B cell (primary cell): ENCODE measurements at regions not wholly inside any gene's neighbourhood (a gene's known extent, or its start where the extent isn't known, plus 50 kb on each side); places are given as distances from the start of the nearest gene placed in this dataset.

ENCODE experiments used
- ATAC-seq: fragments of 200-7000 bp; cut with Tn5 transposase; one replicate; pipeline ENCODE4 v1.10.0; 2021; ENCODE audit warnings: low read depth, mild to moderate bottlenecking, moderate number of reproducible peaks, moderate library complexity
- CTCF ChIA-PET: fragments of 350-600 bp; sonication (Branson Sonifier 250); formaldehyde crosslinking; loops from one replicate; lab custom pipeline; 2021; ENCODE audit warnings: antibody characterized with exemption, inconsistent platforms; lab: Charles Lee
- POLR2A ChIA-PET: fragments of 350-600 bp; sonication (Branson Sonifier 250); formaldehyde crosslinking; loops from one replicate; lab custom pipeline; 2021; ENCODE audit warnings: antibody characterized with exemption; lab: Charles Lee
- DNase-seq: peaks from one replicate; pipeline ENCODE4 v3.0.0; 2013
- H2AFZ ChIP-seq: 2 replicates; pipeline ENCODE4 v1.6.1; 2012; ENCODE audit warnings: mild to moderate bottlenecking, low read depth, low read length; ENCODE audit not compliant: insufficient read depth, poor library complexity, severe bottlenecking
- H3K27ac ChIP-seq, 2 donors: 1 replicate in 1 of 2; 2 replicates in 1 of 2; pipeline ENCODE4 v1.5.1; 2012 to 2013; ENCODE audit warnings: low read length in 2 of 2, mild to moderate bottlenecking in 2 of 2, moderate library complexity in 1 of 2
- H3K27me3 ChIP-seq, 4 experiments: fragments of 200-600 bp in 1 of 4; sonication (generic) in 1 of 4; replicated peaks in 1 of 4; 1 replicate in 2 of 4; 2 replicates in 2 of 4; pipeline versions ENCODE4 v1.6.1 to v1.7.0; 2013 to 2016; ENCODE audit warnings: low read length in 3 of 4, mild to moderate bottlenecking in 2 of 4, mixed read lengths in 1 of 4, moderate library complexity in 1 of 4; ENCODE audit not compliant: insufficient read depth in 4 of 4, control insufficient read depth in 3 of 4; ENCODE audit errors: control extremely low read depth in 1 of 4
- H3K36me3 ChIP-seq, 2 experiments: replicated peaks in 1 of 2; 1 replicate in 1 of 2; 2 replicates in 1 of 2; pipeline versions ENCODE4 v1.6.1 to v1.7.1; 2013; ENCODE audit warnings: low read length in 1 of 2; ENCODE audit not compliant: insufficient read depth in 2 of 2, control insufficient read depth in 1 of 2; ENCODE audit errors: control extremely low read depth in 1 of 2, extremely low read depth in 1 of 2
- H3K4me1 ChIP-seq, 2 donors: fragments of 200-600 bp in 1 of 2; sonication (generic) in 1 of 2; 1 replicate in 1 of 2; 2 replicates in 1 of 2; pipeline versions ENCODE4 v1.5.1 to v1.6.1; 2013 to 2017; ENCODE audit warnings: low read length in 2 of 2; ENCODE audit not compliant: control insufficient read depth in 2 of 2, insufficient read depth in 2 of 2
- H3K4me2 ChIP-seq: replicated peaks from 2 replicates; pipeline ENCODE3; 2012; ENCODE audit warnings: mild to moderate bottlenecking, low read depth, low read length; ENCODE audit not compliant: poor library complexity, severe bottlenecking
- H3K4me3 ChIP-seq, 5 experiments: fragments of 200-600 bp in 1 of 5; sonication (generic) in 1 of 5; 1 replicate in 3 of 5; 2 replicates in 2 of 5; pipeline versions ENCODE4 v1.5.1 to v1.7.0; 2011 to 2016; ENCODE audit warnings: low read length in 4 of 5, mild to moderate bottlenecking in 4 of 5, low read depth in 2 of 5, control low read depth in 1 of 5, moderate library complexity in 1 of 5; ENCODE audit not compliant: insufficient read depth in 1 of 5; ENCODE audit errors: control extremely low read depth in 1 of 5, extremely low read depth in 1 of 5
- H3K79me2 ChIP-seq: fragments of 200-600 bp; sonication (generic); one replicate; pipeline ENCODE4 v1.6.0; 2016; ENCODE audit warnings: low read length; ENCODE audit not compliant: control insufficient read depth, insufficient read depth
- H3K9ac ChIP-seq: fragments of 200-600 bp; sonication (generic); 2 replicates; pipeline ENCODE4 v1.6.1; 2017; ENCODE audit warnings: mild to moderate bottlenecking, low read length, moderate library complexity
- H3K9me3 ChIP-seq, 3 donors: one replicate each; pipeline versions ENCODE4 v1.6.1 to v1.7.1; 2013; ENCODE audit warnings: low read length in 2 of 3; ENCODE audit not compliant: control insufficient read depth in 2 of 3, insufficient read depth in 1 of 3; ENCODE audit errors: control extremely low read depth in 1 of 3
- H4K20me1 ChIP-seq: 2 replicates; pipeline ENCODE4 v1.6.0; 2012; ENCODE audit warnings: mild to moderate bottlenecking, low read length; ENCODE audit not compliant: insufficient read depth, control insufficient read depth, poor library complexity, severe bottlenecking
- H3K27ac Mint-ChIP-seq: one replicate; pipeline ENCODE4 v1.8.0; 2021; ENCODE audit warnings: mixed read lengths
- H3K27me3 Mint-ChIP-seq: one replicate; pipeline ENCODE4 v1.8.0; 2021; ENCODE audit warnings: mixed read lengths
- H3K4me1 Mint-ChIP-seq: one replicate; pipeline ENCODE4 v1.8.0; 2021; ENCODE audit warnings: mixed read lengths
- H3K4me3 Mint-ChIP-seq: one replicate; pipeline ENCODE4 v1.8.0; 2021; ENCODE audit warnings: mixed read lengths
- H3K9me3 Mint-ChIP-seq: one replicate; pipeline ENCODE4 v1.8.0; 2022; ENCODE audit warnings: mixed read lengths; ENCODE audit not compliant: insufficient read depth
- EZH2 ChIP-seq: IDR thresholded peaks from 2 replicates; pipeline ENCODE4 v1.6.1; 2012; ENCODE audit warnings: borderline replicate concordance, low read depth, mild to moderate bottlenecking, moderate library complexity, low read length; ENCODE audit not compliant: insufficient read depth, poor library complexity, severe bottlenecking
- WGBS: methylation state at CpG from one replicate; pipeline ENCODE4 v1.1.5; 2013; ENCODE audit warnings: missing lambda C conversion rate; ENCODE audit not compliant: insufficient coverage; 5-methylcytosine and 5-hydroxymethylcytosine counted together
- intact Hi-C: fragments of 100-400 bp; cut with micrococcal nuclease; formaldehyde crosslinking; loops from one replicate; pipeline ENCODE4 v1.10.0; 2022
- TF ChIP-seq, protein P1 (sequence below): fragments of 200-600 bp; IDR thresholded peaks from one replicate; pipeline ENCODE4 v1.8.0; 2022; ENCODE audit warnings: antibody characterized with exemption, mild to moderate bottlenecking

DNA sequence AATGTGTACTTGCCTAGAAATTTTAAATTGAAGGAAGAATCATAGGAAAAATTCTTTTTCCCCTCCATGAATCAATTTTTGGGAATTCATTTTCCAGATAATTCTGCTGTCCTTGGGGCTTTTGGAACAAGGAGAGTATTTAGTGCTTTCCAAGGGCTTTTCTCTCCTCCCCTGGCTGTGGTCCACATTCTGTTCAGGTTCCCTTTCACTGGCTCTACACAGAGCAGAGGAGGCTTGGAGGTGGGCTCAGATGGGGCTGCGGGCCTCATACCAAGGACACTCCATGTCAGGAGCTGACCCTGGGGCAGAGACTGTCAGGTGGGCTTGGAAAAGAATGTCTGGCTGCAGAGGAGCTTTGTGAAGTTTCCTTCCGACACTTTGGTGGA lies 128.1 kb downstream of the GADD45G start:
- H3K27ac Mint-ChIP-seq: no peak overlapping the region
- H3K9ac ChIP-seq: no peak overlapping the region

DNA sequence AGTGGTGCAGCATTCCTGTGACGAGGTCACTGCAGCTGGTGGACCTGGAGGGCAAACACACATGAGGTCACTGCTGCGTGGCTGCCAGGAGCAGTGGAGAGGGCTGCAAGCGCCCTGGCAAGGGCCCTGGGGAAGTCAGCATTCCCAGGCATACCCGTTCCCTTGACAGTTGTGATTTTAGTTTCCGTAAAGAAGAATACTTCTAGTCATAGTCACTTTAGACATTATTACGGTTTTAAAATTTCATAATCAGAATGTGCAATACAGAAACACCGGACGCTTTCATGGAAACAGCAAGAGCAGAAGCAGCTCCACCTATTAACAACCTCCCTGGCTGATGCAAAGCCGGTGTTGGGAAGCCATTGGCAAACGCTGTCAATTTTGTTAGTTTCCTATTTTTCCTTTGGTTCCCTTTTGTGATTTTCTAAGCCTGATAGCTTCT lies 129.8 kb downstream of the GADD45G start:
- Mint-ChIP-seq H3K4me3 (no peak overlapping the region), H3K4me1 (peaks cover 20% of the 10 kb centered on the region), H3K27me3 (no peaks in the 10 kb centered on the region), H3K9me3 (no peaks in the 10 kb centered on the region), H3K27ac (no peak overlapping the region)
- ATAC-seq: no peak
- Histone ChIP-seq H3K36me3 (no peaks in the 10 kb centered on the region), H3K79me2 (no peaks in the 10 kb centered on the region), H2AFZ (no peak overlapping the region), H3K4me2 (no peak overlapping the region), H3K9me3 (no peaks in the 10 kb centered on the region), H3K27ac (no peak overlapping the region), H3K4me1 (peaks cover 24% of the 10 kb centered on the region in 2 donors), H3K4me3 (no peak overlapping the region), H3K9ac (no peak overlapping the region), H3K27me3 (no peaks in the 10 kb centered on the region), H4K20me1 (no peaks in the 10 kb centered on the region)
- 90% methylated on average over 8 of the region's 10 CpGs for WGBS
- ChIA-PET POLR2A (interaction anchor here (0.7 kb wide), 1 partner anchor 350 kb away, joined by 3 read pairs; no protein-coding TSS in a partner anchor), CTCF (interaction anchor here (1.5 kb wide), 1 partner anchor 132 kb away, joined by 3 read pairs; no protein-coding TSS in a partner anchor)
- TF ChIP-seq EZH2: no peak
- TF ChIP-seq, protein P1, sequence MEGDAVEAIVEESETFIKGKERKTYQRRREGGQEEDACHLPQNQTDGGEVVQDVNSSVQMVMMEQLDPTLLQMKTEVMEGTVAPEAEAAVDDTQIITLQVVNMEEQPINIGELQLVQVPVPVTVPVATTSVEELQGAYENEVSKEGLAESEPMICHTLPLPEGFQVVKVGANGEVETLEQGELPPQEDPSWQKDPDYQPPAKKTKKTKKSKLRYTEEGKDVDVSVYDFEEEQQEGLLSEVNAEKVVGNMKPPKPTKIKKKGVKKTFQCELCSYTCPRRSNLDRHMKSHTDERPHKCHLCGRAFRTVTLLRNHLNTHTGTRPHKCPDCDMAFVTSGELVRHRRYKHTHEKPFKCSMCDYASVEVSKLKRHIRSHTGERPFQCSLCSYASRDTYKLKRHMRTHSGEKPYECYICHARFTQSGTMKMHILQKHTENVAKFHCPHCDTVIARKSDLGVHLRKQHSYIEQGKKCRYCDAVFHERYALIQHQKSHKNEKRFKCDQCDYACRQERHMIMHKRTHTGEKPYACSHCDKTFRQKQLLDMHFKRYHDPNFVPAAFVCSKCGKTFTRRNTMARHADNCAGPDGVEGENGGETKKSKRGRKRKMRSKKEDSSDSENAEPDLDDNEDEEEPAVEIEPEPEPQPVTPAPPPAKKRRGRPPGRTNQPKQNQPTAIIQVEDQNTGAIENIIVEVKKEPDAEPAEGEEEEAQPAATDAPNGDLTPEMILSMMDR: no peak
- DNase-seq: no peak
- intact Hi-C loops: no loop called here

More for the DNA sequence above, 128.1 kb downstream of the GADD45G start:
- peak overlapping the region; percentile 34 for H3K4me2 ChIP-seq
- H3K27ac ChIP-seq: no peak overlapping the region
- H3K79me2 ChIP-seq: no peaks in the 10 kb centered on the region
- POLR2A ChIA-PET: no interaction called here
- peaks cover 20 to 21% of the 10 kb centered on the region in 2 donors for H3K4me1 ChIP-seq
- peaks cover 10% of the 10 kb centered on the region for H3K4me1 Mint-ChIP-seq
- intact Hi-C loops: no loop called here
- WGBS: 100% methylated on average over 1 of the region's 2 CpGs
- H4K20me1 ChIP-seq: no peaks in the 10 kb centered on the region
- no peak overlapping the region for H3K4me3 ChIP-seq
- no peak for DNase-seq
- H3K27me3 Mint-ChIP-seq: no peaks in the 10 kb centered on the region
- ATAC-seq: no peak
- no peaks in the 10 kb centered on the region for H3K27me3 ChIP-seq
- no peaks in the 10 kb centered on the region for H3K36me3 ChIP-seq
- no peak overlapping the region for H3K4me3 Mint-ChIP-seq
- no peaks in the 10 kb centered on the region for H3K9me3 ChIP-seq
- H3K9me3 Mint-ChIP-seq: no peaks in the 10 kb centered on the region
- CTCF ChIA-PET: no interaction called here
- no peak overlapping the region for H2AFZ ChIP-seq
- no peak for TF ChIP-seq EZH2
- TF ChIP-seq, protein P1: no peak
